ENCODE measurements at regions not wholly inside any gene's neighbourhood (a gene's known extent, or its start where the extent isn't known, plus 50 kb on each side); places are given as distances from the start of the nearest gene placed in this dataset.
"Not testable (repeated sequence)": the region's sequence is repeated elsewhere in the genome, so short reads cannot be mapped to it uniquely, and the experiment has no call there.

- not testable (repeated sequence) for TF ChIP-seq CTCF (conservative IDR thresholded peaks at IDR 0.05; ENCODE audit: low read depth, low read length); EZH2 (IDR thresholded peaks at IDR 0.05; ENCODE audit: low read length, unreplicated experiment)
Observed at GRCh38 chr5:2533848-2534247, 217.6 kb downstream of the IRX2 start.
